Body of pancreas (tissue), 4 donors: ENCODE measurements at regions not wholly inside any gene's neighbourhood (a gene's known extent, or its start where the extent isn't known, plus 50 kb on each side); places are given as distances from the start of the nearest gene placed in this dataset.

Experiments used
- ATAC-seq: fragments of 150-250 bp; one replicate; pipeline ENCODE4 v1.9.1; 2016
- DNase-seq, 4 donors: peaks; one replicate each; pipeline ENCODE4 v3.0.0-alpha.2; 2019
- H3K27ac ChIP-seq, 4 donors: fragments of 200-600 bp; sonication (generic); 1 replicate in 3 of 4; 2 replicates in 1 of 4; pipeline versions ENCODE4 v1.5.1 to v1.6.1; 2016 to 2019; ENCODE audit warnings: mild to moderate bottlenecking in 1 of 4, mixed read lengths in 1 of 4, moderate library complexity in 1 of 4
- H3K27me3 ChIP-seq, 2 donors: fragments of 200-600 bp; sonication (generic); one replicate each; pipeline ENCODE4 v1.6.0; 2016; ENCODE audit warnings: mild to moderate bottlenecking in 1 of 2
- H3K36me3 ChIP-seq, 2 donors: fragments of 200-600 bp; sonication (generic); replicated peaks in 1 of 2; 2 replicates each; pipeline ENCODE4 v1.5.1; 2016; ENCODE audit warnings: low read depth in 2 of 2; ENCODE audit not compliant: insufficient read depth in 1 of 2
- H3K4me1 ChIP-seq: fragments of 200-600 bp; sonication (generic); one replicate; pipeline ENCODE4 v1.6.0; 2016
- H3K4me3 ChIP-seq, 2 donors: fragments of 200-600 bp; sonication (generic); 1 replicate in 1 of 2; 2 replicates in 1 of 2; pipeline ENCODE4 v1.5.1; 2016 to 2019
- H3K9me3 ChIP-seq, 3 donors: fragments of 200-600 bp; sonication (generic); 1 replicate in 2 of 3; 2 replicates in 1 of 3; pipeline ENCODE4 v1.5.1; 2016
- POLR2A ChIP-seq, 3 donors: fragments of 450-650 bp; IDR thresholded peaks; one replicate each; pipeline ENCODE4 v1.6.1; 2016; ENCODE audit warnings: antibody characterized with exemption in 3 of 3, mild to moderate bottlenecking in 2 of 3
- WGBS, 2 donors: methylation state at CpG; one replicate each; pipeline ENCODE4 v1.1.5; 2017; 5-methylcytosine and 5-hydroxymethylcytosine counted together
- intact Hi-C: fragments of 100-400 bp; cut with DNase I; formaldehyde crosslinking; loops from one replicate; pipeline ENCODE4 v1.15.1; 2023
- TF ChIP-seq, protein P1 (sequence below), 7 experiments: fragments of 450-650 bp in 4 of 7; fragments of 200-600 bp in 3 of 7; sonication (generic) in 3 of 7; IDR thresholded peaks; one replicate each; pipeline ENCODE4 v1.5.1; 2016 to 2019; ENCODE audit warnings: antibody characterized with exemption in 7 of 7

GRCh38 chr9:27765266-27766072 lies 192.2 kb upstream of the C9orf72 start:
- Histone ChIP-seq H3K27me3 (no peaks in the 10 kb centered on the region), H3K4me1 (no peaks in the 10 kb centered on the region), H3K9me3 (no peaks in the 10 kb centered on the region), H3K36me3 (no peaks in the 10 kb centered on the region), H3K27ac (no peak overlapping the region), H3K4me3 (no peak overlapping the region)
- WGBS, 2 donors: 45 to 67% methylated on average over 1 of the region's 1 CpG
- ATAC-seq (no peak), DNase-seq (no peak)
- TF ChIP-seq, protein P1, sequence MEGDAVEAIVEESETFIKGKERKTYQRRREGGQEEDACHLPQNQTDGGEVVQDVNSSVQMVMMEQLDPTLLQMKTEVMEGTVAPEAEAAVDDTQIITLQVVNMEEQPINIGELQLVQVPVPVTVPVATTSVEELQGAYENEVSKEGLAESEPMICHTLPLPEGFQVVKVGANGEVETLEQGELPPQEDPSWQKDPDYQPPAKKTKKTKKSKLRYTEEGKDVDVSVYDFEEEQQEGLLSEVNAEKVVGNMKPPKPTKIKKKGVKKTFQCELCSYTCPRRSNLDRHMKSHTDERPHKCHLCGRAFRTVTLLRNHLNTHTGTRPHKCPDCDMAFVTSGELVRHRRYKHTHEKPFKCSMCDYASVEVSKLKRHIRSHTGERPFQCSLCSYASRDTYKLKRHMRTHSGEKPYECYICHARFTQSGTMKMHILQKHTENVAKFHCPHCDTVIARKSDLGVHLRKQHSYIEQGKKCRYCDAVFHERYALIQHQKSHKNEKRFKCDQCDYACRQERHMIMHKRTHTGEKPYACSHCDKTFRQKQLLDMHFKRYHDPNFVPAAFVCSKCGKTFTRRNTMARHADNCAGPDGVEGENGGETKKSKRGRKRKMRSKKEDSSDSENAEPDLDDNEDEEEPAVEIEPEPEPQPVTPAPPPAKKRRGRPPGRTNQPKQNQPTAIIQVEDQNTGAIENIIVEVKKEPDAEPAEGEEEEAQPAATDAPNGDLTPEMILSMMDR (IDR thresholded peaks at IDR 0.05): no peak
- no peak for TF ChIP-seq POLR2A (IDR thresholded peaks at IDR 0.05)
- intact Hi-C loops: no loop called here

DNA sequence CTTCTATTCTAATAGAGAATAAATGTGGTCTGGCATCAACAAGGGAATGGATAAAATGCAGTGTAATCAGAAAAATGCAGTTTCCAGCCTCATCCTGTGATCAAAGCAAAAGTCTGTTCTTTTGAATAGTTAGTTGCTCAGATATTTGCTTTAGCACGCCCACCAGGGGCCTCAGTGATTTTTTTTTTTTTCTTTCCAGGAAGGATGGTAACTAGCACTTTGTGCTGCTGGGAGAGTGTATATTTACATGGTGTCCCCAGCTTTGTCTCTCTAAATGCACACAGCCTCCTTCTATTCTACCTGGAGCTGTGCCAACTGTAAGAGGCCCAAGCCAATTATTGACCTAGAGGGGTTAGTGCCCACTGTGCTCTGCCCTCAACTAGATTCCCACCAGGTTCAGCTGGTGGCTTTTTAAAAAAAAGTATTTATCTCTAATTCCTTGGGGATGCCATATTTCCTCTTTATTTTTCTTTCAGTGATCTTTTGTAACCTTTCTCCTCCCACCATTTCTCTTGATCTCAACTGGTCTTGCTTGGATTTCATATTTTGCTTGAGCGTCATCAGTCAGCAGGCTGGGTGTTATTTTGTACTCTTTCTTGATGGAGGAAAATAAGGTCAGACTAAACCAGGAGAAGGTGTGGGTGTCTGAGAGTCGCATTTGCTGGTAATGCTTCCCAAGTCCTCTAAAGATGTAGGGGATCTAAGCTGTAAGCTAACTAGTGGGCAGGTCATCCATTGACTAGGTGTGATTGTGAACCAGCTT lies 193.0 kb upstream of the C9orf72 start:
- H3K27me3 ChIP-seq: no peaks in the 10 kb centered on the region
- no peak overlapping the region for H3K27ac ChIP-seq
- H3K4me1 ChIP-seq: no peaks in the 10 kb centered on the region
- TF ChIP-seq, protein P1 (IDR thresholded peaks at IDR 0.05): no peak
- no peak for TF ChIP-seq POLR2A (IDR thresholded peaks at IDR 0.05)
- no peak for ATAC-seq
- WGBS, 2 donors: 72% methylated on average over 3 of the region's 3 CpGs
- DNase-seq: no peak
- H3K4me3 ChIP-seq: no peak overlapping the region
- intact Hi-C loops: no loop called here
- H3K36me3 ChIP-seq: no peaks in the 10 kb centered on the region
- no peaks in the 10 kb centered on the region for H3K9me3 ChIP-seq

DNA sequence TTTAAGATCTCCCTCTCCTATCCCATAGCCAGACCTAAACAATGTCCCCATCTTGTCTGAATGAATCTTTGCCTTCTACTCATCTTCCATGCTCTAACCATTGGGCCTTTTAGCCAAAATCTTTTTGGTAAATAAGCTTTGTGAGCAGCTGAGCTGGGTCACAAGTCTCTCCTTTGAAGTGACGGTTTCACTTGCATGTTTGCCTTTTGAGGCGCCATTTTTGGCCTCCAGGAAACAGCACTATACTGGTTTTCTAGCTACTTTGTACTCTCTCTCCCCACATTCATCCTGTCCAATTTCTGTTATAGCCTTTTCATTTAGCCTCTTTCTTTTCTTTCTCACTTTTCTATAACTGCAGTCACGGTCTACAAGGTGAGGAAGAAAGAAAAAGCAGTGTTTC lies 195.5 kb upstream of the C9orf72 start:
- TF ChIP-seq POLR2A (IDR thresholded peaks at IDR 0.05): no peak
- TF ChIP-seq, protein P1 (IDR thresholded peaks at IDR 0.05): no peak
- DNase-seq: no peak
- Histone ChIP-seq H3K36me3 (no peaks in the 10 kb centered on the region), H3K27ac (no peak overlapping the region), H3K4me3 (no peak overlapping the region), H3K4me1 (no peaks in the 10 kb centered on the region), H3K9me3 (no peaks in the 10 kb centered on the region), H3K27me3 (no peaks in the 10 kb centered on the region)
- intact Hi-C loops: no loop called here
- WGBS, 2 donors: 70 to 73% methylated on average over 3 of the region's 3 CpGs
- ATAC-seq: no peak

GRCh38 chr9:27770541-27770940 lies 197.3 kb upstream of the C9orf72 start:
- H3K27ac ChIP-seq: no peak overlapping the region
- 61 to 64% methylated on average over 5 of the region's 5 CpGs for WGBS, 2 donors
- H3K36me3 ChIP-seq: no peaks in the 10 kb centered on the region
- H3K4me1 ChIP-seq: no peaks in the 10 kb centered on the region
- no peak overlapping the region for H3K4me3 ChIP-seq
- intact Hi-C loops: no loop called here
- H3K9me3 ChIP-seq: no peaks in the 10 kb centered on the region
- ATAC-seq (no peak), DNase-seq (no peak)
- TF ChIP-seq POLR2A (IDR thresholded peaks at IDR 0.05): no peak
- H3K27me3 ChIP-seq: no peaks in the 10 kb centered on the region

GRCh38 chr9:27771803-27772545 lies 198.7 kb upstream of the C9orf72 start:
- no peak for DNase-seq
- Histone ChIP-seq H3K9me3 (no peaks in the 10 kb centered on the region), H3K4me1 (no peaks in the 10 kb centered on the region), H3K4me3 (no peak overlapping the region), H3K27ac (no peak overlapping the region), H3K27me3 (no peaks in the 10 kb centered on the region), H3K36me3 (no peaks in the 10 kb centered on the region)
- ATAC-seq: no peak
- TF ChIP-seq POLR2A (IDR thresholded peaks at IDR 0.05): no peak
- TF ChIP-seq, protein P1 (IDR thresholded peaks at IDR 0.05): no peak
- intact Hi-C loops: no loop called here
- WGBS, 2 donors: 28 to 32% methylated on average over 4 of the region's 4 CpGs
